ENCODE measurements at regions not wholly inside any gene's neighbourhood (a gene's known extent, or its start where the extent isn't known, plus 50 kb on each side); places are given as distances from the start of the nearest gene placed in this dataset.

DNA sequence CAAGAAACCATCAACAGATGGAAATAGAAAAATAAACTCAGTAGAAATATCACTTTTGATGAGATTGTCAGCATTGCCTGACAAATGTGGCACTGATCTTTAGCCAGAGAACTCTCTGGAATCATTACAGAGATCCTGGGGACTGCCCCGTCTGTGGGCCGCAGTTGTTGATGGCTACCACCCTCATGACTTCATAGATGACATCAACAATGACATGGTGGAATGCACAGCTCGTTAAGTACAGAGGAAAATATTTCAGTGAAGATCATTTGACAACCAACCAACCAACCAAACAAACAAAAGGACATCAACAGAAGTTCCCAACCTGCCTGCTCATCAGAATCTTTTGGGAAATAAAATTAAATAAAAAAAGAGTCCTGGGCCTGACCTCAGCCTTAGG lies 132.6 kb downstream of the UCHL1 start:
- H3K27ac Mint-ChIP-seq (ENCODE audit: unreplicated experiment): peak overlapping the region; percentile 58
- DNase-seq (ENCODE audit: low read depth, low spot score): no peak
- TF ChIP-seq, protein P1, sequence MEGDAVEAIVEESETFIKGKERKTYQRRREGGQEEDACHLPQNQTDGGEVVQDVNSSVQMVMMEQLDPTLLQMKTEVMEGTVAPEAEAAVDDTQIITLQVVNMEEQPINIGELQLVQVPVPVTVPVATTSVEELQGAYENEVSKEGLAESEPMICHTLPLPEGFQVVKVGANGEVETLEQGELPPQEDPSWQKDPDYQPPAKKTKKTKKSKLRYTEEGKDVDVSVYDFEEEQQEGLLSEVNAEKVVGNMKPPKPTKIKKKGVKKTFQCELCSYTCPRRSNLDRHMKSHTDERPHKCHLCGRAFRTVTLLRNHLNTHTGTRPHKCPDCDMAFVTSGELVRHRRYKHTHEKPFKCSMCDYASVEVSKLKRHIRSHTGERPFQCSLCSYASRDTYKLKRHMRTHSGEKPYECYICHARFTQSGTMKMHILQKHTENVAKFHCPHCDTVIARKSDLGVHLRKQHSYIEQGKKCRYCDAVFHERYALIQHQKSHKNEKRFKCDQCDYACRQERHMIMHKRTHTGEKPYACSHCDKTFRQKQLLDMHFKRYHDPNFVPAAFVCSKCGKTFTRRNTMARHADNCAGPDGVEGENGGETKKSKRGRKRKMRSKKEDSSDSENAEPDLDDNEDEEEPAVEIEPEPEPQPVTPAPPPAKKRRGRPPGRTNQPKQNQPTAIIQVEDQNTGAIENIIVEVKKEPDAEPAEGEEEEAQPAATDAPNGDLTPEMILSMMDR (conservative IDR thresholded peaks at IDR 0.05): no peak
- peaks cover 7% of the 10 kb centered on the region for H3K4me1 Mint-ChIP-seq
- H3K4me3 Mint-ChIP-seq: no peak overlapping the region
- H3K9me3 Mint-ChIP-seq: no peaks in the 10 kb centered on the region
- no peaks in the 10 kb centered on the region for H3K36me3 Mint-ChIP-seq (ENCODE audit: low read depth)
- H3K27me3 Mint-ChIP-seq (ENCODE audit: low read depth): no peaks in the 10 kb centered on the region

GRCh38 chr4:41390661-41391060 lies 133.9 kb downstream of the UCHL1 start:
- no peak overlapping the region for H3K4me3 Mint-ChIP-seq
- peaks cover 2% of the 10 kb centered on the region for H3K4me1 Mint-ChIP-seq
- H3K27me3 Mint-ChIP-seq (ENCODE audit: low read depth): no peaks in the 10 kb centered on the region
- TF ChIP-seq, protein P1 (conservative IDR thresholded peaks at IDR 0.05): no peak
- no peak for DNase-seq (ENCODE audit: low read depth, low spot score)
- no peaks in the 10 kb centered on the region for H3K36me3 Mint-ChIP-seq (ENCODE audit: low read depth)
- no peak overlapping the region for H3K27ac Mint-ChIP-seq (ENCODE audit: unreplicated experiment)
- H3K9me3 Mint-ChIP-seq: no peaks in the 10 kb centered on the region

DNA sequence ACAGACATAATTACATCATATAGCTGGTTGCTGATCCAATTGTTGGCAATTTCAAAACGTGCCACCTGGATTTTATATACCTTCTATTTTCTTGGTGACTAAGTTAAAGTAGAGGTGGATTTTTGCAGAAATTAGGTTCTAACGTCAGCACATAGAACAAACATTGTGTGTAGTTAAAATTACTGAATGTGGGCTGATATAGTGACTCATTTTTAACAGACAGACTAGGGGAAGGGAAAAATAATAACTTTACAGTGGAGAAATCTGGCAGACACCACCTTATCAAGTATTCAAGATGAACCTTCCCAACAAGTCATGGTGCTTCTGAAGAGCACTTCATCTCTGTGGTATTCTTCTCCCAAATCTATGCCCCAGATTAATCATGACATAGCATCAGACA lies 134.5 kb downstream of the UCHL1 start:
- TF ChIP-seq, protein P1 (conservative IDR thresholded peaks at IDR 0.05): no peak
- Mint-ChIP-seq H3K36me3 (ENCODE audit: low read depth) (no peaks in the 10 kb centered on the region), H3K9me3 (no peaks in the 10 kb centered on the region), H3K27me3 (ENCODE audit: low read depth) (no peaks in the 10 kb centered on the region), H3K4me1 (no peaks in the 10 kb centered on the region), H3K4me3 (no peak overlapping the region), H3K27ac (ENCODE audit: unreplicated experiment) (no peak overlapping the region)
- DNase-seq (ENCODE audit: low read depth, low spot score): no peak

GRCh38 chr4:41394481-41394894 lies 137.8 kb downstream of the UCHL1 start:
- Mint-ChIP-seq H3K27ac (ENCODE audit: unreplicated experiment) (no peak overlapping the region), H3K9me3 (no peaks in the 10 kb centered on the region), H3K36me3 (ENCODE audit: low read depth) (no peaks in the 10 kb centered on the region), H3K27me3 (ENCODE audit: low read depth) (no peaks in the 10 kb centered on the region), H3K4me1 (peaks cover 4% of the 10 kb centered on the region), H3K4me3 (no peak overlapping the region)
- no peak for DNase-seq (ENCODE audit: low read depth, low spot score)
- TF ChIP-seq, protein P1 (conservative IDR thresholded peaks at IDR 0.05): no peak

GRCh38 chr4:41396214-41396613 lies 139.5 kb downstream of the UCHL1 start:
- Mint-ChIP-seq H3K9me3 (no peaks in the 10 kb centered on the region), H3K4me3 (no peak overlapping the region), H3K27me3 (ENCODE audit: low read depth) (no peaks in the 10 kb centered on the region), H3K36me3 (ENCODE audit: low read depth) (no peaks in the 10 kb centered on the region), H3K4me1 (peaks cover 4% of the 10 kb centered on the region), H3K27ac (ENCODE audit: unreplicated experiment) (no peak overlapping the region)
- DNase-seq (ENCODE audit: low read depth, low spot score): no peak
- TF ChIP-seq, protein P1 (conservative IDR thresholded peaks at IDR 0.05): no peak

DNA sequence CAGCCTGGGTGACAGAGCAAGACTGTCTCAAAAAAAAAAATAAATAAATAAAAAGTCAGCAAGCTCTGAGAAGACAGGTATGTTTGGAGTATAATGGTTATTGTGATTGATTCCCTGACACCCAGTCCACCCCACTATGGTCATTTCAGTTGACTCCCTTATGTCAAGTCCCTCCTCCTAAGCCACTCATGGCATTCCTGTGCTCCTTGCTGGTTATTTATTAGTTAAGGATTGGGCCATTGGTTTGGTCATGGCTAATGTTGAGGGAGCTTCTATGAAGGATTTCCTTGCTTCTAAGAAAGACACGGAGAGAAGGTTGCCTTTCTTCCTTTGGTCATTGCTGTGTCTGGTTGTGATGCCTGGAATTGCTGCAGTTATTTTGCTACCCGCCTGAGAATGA lies 140.1 kb downstream of the UCHL1 start:
- Mint-ChIP-seq H3K27me3 (ENCODE audit: low read depth) (no peaks in the 10 kb centered on the region), H3K9me3 (no peaks in the 10 kb centered on the region), H3K4me1 (peaks cover 4% of the 10 kb centered on the region), H3K27ac (ENCODE audit: unreplicated experiment) (no peak overlapping the region), H3K36me3 (ENCODE audit: low read depth) (no peaks in the 10 kb centered on the region), H3K4me3 (no peak overlapping the region)
- DNase-seq (ENCODE audit: low read depth, low spot score): no peak
- TF ChIP-seq, protein P1 (conservative IDR thresholded peaks at IDR 0.05): no peak

Measured in neural crest cell (in vitro differentiated cells).